HG03558 (cell line): ENCODE measurements at regions not wholly inside any gene's neighbourhood (a gene's known extent, or its start where the extent isn't known, plus 50 kb on each side); places are given as distances from the start of the nearest gene placed in this dataset.
"Not testable (repeated sequence)": the region's sequence is repeated elsewhere in the genome, so short reads cannot be mapped to it uniquely, and the experiment has no call there.

Source experiments
- ATAC-seq: cut with Tn5 transposase; IDR thresholded peaks from one replicate; pipeline ENCODE4 v1.9.1; 2021; ENCODE audit warnings: moderate number of reproducible peaks; ENCODE audit not compliant: unreplicated experiment; ENCODE audit errors: extremely low read depth

GRCh38 chr20:52423536-52424140, 232.1 kb upstream of the ZFP64 start:
- ATAC-seq, result not testable (repeated sequence)

- ATAC-seq, result no peak
These were observed 231.2 kb upstream of the ZFP64 start for GRCh38 chr20:52422574-52423336.

DNA sequence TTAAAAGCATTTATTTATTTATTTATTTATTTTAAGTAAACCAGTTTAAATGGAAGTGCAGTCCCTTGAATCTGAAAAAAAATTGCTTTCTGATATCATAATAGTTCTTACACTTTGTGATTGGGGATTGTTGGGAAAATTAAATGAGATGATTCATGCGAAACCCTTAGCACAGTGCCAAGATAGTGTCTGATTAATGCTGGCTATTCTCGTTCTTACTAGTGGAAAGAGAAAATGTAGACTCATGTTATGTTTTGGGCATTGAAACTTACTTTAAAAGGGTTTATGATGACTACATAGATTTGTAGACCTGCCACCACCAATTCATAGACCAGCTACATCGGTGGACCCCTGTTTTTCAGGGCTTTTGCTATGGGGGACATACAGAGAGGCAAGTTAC, 229.2 kb upstream of the ZFP64 start:
- no peak for ATAC-seq

DNA sequence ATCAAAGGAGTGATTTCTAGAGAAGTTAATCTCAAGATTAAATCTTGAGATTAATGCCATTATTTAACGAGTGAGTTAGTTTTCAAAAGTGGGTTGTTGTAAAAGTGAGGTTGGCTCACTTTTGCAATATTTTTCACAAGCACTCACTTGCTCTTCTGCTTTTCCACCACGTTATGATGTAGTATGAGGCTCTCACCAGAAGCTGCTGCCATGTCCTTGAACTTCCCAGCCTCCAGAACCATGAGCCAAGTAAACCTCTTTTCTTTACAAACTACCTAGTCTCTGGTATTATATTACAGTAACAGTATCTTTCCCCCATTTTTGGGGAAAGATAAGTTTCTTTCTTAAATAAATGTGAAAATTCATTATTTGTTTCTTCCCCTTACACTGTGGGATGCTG, 227.6 kb upstream of the ZFP64 start:
- ATAC-seq, result no peak

GRCh38 chr20:52416953-52417352, 225.4 kb upstream of the ZFP64 start:
- no peak for ATAC-seq

DNA sequence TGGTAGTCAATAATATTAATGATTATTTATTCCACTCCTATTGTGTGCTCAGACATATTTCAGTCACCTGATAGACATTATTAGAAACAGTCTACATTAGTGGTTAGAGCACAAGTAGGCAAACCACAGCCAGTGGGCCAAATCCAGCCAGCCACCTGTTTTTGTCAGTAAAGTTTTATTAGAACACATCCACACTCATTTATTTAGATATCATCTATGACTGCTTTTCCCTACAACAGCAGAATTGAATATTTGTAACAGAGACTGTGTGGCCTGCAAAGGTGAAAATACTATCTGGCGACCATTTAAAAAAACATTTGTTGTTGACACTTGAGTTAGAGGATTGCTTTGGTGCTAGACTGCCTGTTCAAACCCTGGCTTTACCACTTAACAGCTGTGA, 220.0 kb upstream of the ZFP64 start:
- no peak for ATAC-seq

DNA sequence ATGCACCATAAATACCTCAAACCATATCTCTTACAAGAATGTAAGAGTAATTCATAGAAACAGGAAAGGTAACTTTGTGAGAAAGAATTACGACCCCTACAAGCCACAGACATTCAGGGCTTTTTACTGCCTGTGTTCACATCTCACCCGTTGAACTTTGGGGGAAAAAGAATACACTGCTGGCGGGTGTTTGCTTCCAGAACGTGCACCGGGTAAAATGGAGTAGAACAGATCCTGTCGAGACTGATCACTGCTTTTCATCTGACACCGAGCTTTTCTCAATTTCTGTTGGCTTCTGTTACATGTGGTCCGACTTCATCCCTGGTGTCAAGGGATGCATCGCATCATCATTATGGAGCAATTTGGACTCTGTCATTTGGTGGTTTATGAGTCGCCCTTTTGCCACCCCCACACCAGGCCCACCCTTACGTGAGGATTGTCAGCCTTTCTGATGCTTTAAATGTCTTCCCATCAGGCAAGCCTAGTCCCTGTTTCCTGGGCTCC, 219.2 kb upstream of the ZFP64 start:
- no peak for ATAC-seq

DNA sequence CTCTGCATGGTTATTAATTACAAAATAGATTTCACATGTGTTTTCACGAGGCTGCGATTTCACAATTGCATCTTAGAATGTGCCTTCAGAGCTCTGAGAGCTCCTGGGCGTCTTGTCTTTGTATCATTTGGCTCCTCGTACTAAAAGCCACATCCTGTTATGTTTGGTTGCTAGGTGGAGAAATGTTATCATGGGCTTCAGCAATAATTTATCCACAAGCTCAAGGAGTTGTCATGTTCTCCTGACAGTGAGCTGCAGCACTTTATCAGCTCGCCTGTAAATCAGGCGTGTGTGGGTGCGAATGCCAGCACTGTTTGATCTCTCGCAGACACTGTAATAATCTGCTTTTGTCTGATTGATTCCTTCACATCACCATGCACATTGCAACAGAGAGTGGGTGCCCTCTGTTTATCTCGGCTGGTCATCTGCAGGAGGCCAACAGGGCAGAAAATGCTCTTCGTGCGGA, 218.6 kb upstream of the ZFP64 start:
- ATAC-seq, result no peak

- ATAC-seq, result no peak
These were observed 214.4 kb upstream of the ZFP64 start for GRCh38 chr20:52405986-52406385.

- ATAC-seq, result peak; percentile 50
These were observed 213.8 kb upstream of the ZFP64 start for GRCh38 chr20:52405417-52405816.

DNA sequence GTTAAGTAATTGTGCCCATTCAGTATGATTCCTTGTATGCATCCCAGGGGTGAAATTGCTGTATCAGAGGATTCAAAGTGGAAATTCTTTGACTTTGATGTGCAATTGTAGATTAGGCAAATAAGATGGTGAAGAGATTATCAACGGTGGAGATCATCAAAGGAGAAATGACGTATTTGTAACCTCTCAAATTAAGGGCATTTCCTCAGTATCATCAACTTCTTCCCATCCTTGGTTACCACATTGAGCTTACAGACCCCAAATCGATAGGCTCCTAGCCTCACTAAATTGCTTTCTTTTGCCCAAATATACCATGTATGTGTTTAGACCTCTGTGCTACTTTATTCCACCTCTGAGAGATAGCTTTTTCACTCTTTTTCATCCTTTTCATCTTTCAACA, 213.1 kb upstream of the ZFP64 start:
- no peak for ATAC-seq

- no peak for ATAC-seq
These were observed 211.4 kb upstream of the ZFP64 start for GRCh38 chr20:52402950-52403349.

- no peak for ATAC-seq
These were observed 210.9 kb upstream of the ZFP64 start for GRCh38 chr20:52402514-52402913.

DNA sequence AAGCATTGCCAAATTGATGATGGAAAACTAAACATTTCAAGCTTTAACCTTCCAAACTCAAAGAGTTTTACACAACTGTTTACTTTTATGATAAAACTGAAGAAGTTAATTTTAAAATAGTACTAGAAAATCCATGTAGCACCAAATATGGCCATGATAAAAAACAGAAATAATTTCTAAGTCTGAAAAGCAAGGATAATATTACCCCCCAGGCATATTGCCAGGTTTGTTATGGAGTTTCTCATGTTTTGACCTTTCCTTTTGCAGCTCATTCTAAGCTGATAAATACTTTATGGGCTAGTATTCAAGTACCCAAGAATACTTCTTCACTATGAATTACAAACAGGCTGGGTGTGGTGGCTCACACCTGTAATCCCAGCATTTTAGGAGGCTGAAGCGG, 209.9 kb upstream of the ZFP64 start:
- ATAC-seq, result no peak

GRCh38 chr20:52399352-52399751, 207.8 kb upstream of the ZFP64 start:
- ATAC-seq, result no peak

DNA sequence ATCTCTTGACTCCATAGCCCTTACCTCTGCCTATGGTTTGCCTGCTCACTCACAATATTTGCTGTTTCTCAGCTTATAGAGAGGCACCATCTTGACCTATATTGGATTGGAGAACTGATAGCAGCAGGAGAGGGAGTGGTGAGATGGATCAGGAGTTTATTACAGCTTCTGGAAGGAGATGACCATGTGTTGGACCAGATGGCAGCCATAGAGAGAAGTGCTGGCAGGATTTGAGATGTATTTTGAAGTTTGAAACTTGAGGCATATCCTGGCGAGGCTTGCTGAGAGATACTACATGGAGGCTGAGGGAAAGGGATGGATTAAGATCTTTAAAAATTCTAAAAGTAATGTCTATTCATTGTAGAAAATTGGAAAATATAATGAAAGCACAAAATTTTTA, 198.0 kb upstream of the ZFP64 start:
- ATAC-seq, result no peak

- ATAC-seq, result no peak
These were observed 192.5 kb upstream of the ZFP64 start for GRCh38 chr20:52383995-52384621.

DNA sequence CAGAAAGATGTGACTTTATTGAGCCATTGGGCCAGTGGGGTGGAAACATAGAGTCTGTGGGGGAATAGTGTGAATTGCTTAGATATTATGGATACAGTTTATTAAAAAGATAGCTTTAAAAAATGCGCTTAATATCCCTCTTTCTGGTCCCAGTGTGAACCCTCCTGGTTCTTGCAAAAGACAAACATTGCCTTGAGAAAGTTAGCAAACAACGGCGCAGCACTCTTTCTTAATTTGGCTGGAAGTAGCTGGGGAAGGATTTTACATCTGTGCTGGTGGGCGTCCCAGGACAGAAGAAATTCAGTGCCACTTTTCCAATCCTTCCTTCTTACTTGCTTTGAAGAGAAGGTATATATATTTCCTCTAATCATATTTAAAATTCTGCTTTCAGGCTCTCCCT, 191.4 kb upstream of the ZFP64 start:
- no peak for ATAC-seq

- no peak for ATAC-seq
These were observed 188.3 kb upstream of the ZFP64 start for GRCh38 chr20:52379723-52380336.

- ATAC-seq, result no peak
These were observed 180.6 kb upstream of the ZFP64 start for GRCh38 chr20:52372169-52372568.

DNA sequence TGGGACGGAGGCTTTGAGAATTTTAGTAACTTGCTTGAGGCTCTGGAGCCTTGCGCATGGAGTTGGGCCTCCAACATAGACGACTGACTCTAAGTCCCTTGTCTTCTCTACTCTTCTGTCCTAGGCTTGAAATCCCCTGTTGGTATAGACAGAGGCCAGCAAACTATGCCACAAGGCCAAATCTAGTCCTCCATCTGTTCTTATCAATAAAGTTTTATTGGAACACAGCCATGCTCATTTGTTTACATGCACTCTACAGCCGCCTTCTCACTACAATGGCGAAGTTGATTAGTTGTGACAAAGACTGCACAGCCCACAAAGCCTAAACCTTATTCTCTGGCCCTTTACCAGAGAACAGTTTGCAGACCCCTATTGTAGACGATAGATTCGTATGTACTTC, 174.1 kb upstream of the ZFP64 start:
- ATAC-seq, result no peak
